ENCODE measurements at regions not wholly inside any gene's neighbourhood (a gene's known extent, or its start where the extent isn't known, plus 50 kb on each side); places are given as distances from the start of the nearest gene placed in this dataset.
"Not testable (repeated sequence)": the region's sequence is repeated elsewhere in the genome, so short reads cannot be mapped to it uniquely, and the experiment has no call there.

DNA sequence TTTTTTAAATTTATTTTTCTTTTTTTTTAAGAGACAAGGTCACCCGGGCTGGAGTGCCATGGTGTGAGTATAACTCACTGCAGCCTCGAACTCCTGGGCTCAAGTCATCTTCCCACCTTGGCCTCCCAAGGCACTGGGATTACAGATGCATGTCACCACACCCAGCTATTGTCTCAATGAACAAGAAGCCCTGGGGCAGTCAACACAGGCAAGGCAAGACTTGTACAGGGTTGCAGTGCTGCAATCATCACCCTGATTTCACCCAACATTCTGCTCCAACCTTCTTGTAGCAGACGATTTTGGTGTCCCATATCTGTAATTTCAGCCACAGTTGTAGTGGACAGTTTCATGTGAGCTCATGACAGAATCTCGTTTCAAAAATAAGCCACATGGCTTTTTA, 205.8 kb upstream of the KIF2A start:
- H3K27ac ChIP-seq (ENCODE audit: low read depth, low read length) = no peak overlapping the region
- H3K9me3 ChIP-seq (ENCODE audit: control insufficient read depth, insufficient read depth, low read length) = no peaks in the 10 kb centered on the region
- H3K4me1 ChIP-seq (ENCODE audit: control insufficient read depth, low read length) = no peaks in the 10 kb centered on the region
- no peaks in the 10 kb centered on the region for H4K20me1 ChIP-seq (ENCODE audit: control insufficient read depth, insufficient read depth, low read depth, low read length)
- no peak overlapping the region for H3K4me2 ChIP-seq (ENCODE audit: low read length)
- H3K36me3 ChIP-seq (ENCODE audit: control insufficient read depth, low read length) = no peaks in the 10 kb centered on the region
- no peak for TF ChIP-seq EZH2phosphoT487 (IDR thresholded peaks at IDR 0.05; ENCODE audit: borderline replicate concordance, low read length)
- TF ChIP-seq, protein P1, sequence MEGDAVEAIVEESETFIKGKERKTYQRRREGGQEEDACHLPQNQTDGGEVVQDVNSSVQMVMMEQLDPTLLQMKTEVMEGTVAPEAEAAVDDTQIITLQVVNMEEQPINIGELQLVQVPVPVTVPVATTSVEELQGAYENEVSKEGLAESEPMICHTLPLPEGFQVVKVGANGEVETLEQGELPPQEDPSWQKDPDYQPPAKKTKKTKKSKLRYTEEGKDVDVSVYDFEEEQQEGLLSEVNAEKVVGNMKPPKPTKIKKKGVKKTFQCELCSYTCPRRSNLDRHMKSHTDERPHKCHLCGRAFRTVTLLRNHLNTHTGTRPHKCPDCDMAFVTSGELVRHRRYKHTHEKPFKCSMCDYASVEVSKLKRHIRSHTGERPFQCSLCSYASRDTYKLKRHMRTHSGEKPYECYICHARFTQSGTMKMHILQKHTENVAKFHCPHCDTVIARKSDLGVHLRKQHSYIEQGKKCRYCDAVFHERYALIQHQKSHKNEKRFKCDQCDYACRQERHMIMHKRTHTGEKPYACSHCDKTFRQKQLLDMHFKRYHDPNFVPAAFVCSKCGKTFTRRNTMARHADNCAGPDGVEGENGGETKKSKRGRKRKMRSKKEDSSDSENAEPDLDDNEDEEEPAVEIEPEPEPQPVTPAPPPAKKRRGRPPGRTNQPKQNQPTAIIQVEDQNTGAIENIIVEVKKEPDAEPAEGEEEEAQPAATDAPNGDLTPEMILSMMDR (IDR thresholded peaks at IDR 0.05; ENCODE audit: low read depth, low read length, poor library complexity, severe bottlenecking) = no peak
- no peaks in the 10 kb centered on the region for H3K27me3 ChIP-seq (ENCODE audit: control insufficient read depth, low read length)
- H3K79me2 ChIP-seq (ENCODE audit: control insufficient read depth, low read length) = no peaks in the 10 kb centered on the region
- no peaks in the 10 kb centered on the region for H3F3A ChIP-seq (ENCODE audit: control insufficient read depth, insufficient read depth)
- no peaks in the 10 kb centered on the region for H3K9me2 ChIP-seq (replicated peaks; ENCODE audit: control insufficient read depth, low read length)
- no peak overlapping the region for H3K4me3 ChIP-seq (ENCODE audit: low read length)

DNA sequence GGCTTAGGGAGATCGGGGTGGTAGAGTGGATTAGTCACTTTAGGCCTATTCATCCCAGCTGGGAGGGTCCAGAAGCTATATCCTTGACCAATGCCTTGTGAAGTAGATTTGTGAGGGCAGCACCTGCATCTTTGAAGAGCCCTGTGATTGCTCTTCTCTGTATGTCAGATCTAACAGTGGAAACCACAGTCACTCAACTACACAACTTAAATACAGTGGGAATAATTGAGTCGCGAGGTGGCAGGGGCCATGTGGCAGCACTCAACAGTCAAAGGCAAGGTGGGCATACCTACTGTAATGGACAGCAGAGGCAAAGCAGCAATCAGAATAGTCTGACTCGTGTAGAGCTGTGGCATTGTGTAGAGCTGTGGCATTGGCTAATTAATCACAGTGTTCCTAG, 202.1 kb upstream of the KIF2A start:
- H3K4me1 ChIP-seq (ENCODE audit: control insufficient read depth, low read length); H3K36me3 ChIP-seq (ENCODE audit: control insufficient read depth, low read length); H3K4me2 ChIP-seq (ENCODE audit: low read length); H4K20me1 ChIP-seq (ENCODE audit: control insufficient read depth, insufficient read depth, low read depth, low read length); H3K79me2 ChIP-seq (ENCODE audit: control insufficient read depth, low read length); H3K9me3 ChIP-seq (ENCODE audit: control insufficient read depth, insufficient read depth, low read length); H3K4me3 ChIP-seq (ENCODE audit: low read length); H3K9me2 ChIP-seq (replicated peaks; ENCODE audit: control insufficient read depth, low read length); H3F3A ChIP-seq (ENCODE audit: control insufficient read depth, insufficient read depth); H3K27me3 ChIP-seq (ENCODE audit: control insufficient read depth, low read length); H3K27ac ChIP-seq (ENCODE audit: low read depth, low read length): not testable (repeated sequence)

DNA sequence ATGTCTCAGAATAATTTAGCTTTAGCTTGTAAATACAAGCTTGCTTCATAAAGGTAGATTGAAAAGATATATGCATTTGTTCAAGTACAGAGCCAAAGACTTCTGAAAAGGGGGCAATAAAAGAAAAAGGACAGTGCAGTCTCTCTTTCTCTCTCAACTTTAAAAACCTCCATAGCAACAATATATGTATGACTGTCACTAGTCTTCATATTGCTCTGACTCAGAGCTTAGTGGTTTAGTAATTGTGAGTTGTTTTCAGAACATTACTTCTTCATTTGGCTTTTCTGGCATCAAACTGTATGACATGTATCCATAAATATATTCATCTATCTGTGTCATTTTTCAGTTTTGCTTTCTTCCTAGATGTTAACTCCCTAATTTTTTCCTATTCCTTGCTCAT, 194.6 kb upstream of the KIF2A start:
- TF ChIP-seq, protein P1 (IDR thresholded peaks at IDR 0.05; ENCODE audit: low read depth, low read length, poor library complexity, severe bottlenecking) = no peak
- no peak for TF ChIP-seq EZH2phosphoT487 (IDR thresholded peaks at IDR 0.05; ENCODE audit: borderline replicate concordance, low read length)
- Histone ChIP-seq H3K9me2 (replicated peaks; ENCODE audit: control insufficient read depth, low read length) (no peaks in the 10 kb centered on the region), H3K9me3 (ENCODE audit: control insufficient read depth, insufficient read depth, low read length) (no peaks in the 10 kb centered on the region), H3K4me1 (ENCODE audit: control insufficient read depth, low read length) (no peaks in the 10 kb centered on the region), H3K4me3 (ENCODE audit: low read length) (no peak overlapping the region), H3K79me2 (ENCODE audit: control insufficient read depth, low read length) (no peaks in the 10 kb centered on the region), H3K36me3 (ENCODE audit: control insufficient read depth, low read length) (no peaks in the 10 kb centered on the region), H3K27ac (ENCODE audit: low read depth, low read length) (no peak overlapping the region), H3K4me2 (ENCODE audit: low read length) (no peak overlapping the region), H3K27me3 (ENCODE audit: control insufficient read depth, low read length) (no peaks in the 10 kb centered on the region), H3F3A (ENCODE audit: control insufficient read depth, insufficient read depth) (no peaks in the 10 kb centered on the region), H4K20me1 (ENCODE audit: control insufficient read depth, insufficient read depth, low read depth, low read length) (no peaks in the 10 kb centered on the region)

DNA sequence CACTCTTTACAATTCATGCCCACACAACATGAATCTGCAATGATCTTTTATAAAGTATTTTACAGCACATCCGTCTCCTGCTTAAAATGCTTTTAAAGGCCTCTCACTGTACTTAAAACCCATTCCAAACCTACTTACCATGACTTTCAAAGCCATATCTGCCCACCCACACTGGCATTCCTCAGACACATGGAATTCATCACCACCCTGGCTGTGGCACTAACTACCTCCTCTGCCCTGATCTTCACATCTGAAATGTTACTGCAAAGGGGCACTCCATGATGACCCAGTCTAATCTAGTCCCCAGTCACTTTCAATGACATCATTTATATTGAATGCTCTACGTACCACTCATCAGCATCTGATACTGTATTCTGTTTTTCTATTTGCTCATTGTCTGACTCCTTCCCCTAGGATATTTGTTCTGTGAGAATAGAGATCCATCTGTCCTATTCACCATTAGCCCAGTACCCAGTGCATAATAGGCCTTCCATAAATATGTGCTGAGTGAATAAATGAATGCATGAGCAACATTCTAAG, 193.2 kb upstream of the KIF2A start:
- H3F3A ChIP-seq (ENCODE audit: control insufficient read depth, insufficient read depth) = no peaks in the 10 kb centered on the region
- no peaks in the 10 kb centered on the region for H3K9me3 ChIP-seq (ENCODE audit: control insufficient read depth, insufficient read depth, low read length)
- TF ChIP-seq EZH2phosphoT487 (IDR thresholded peaks at IDR 0.05; ENCODE audit: borderline replicate concordance, low read length) = no peak
- TF ChIP-seq, protein P1 (IDR thresholded peaks at IDR 0.05; ENCODE audit: low read depth, low read length, poor library complexity, severe bottlenecking) = no peak
- no peaks in the 10 kb centered on the region for H3K4me1 ChIP-seq (ENCODE audit: control insufficient read depth, low read length)
- H3K4me3 ChIP-seq (ENCODE audit: low read length) = no peak overlapping the region
- H3K27ac ChIP-seq (ENCODE audit: low read depth, low read length) = no peak overlapping the region
- no peaks in the 10 kb centered on the region for H3K36me3 ChIP-seq (ENCODE audit: control insufficient read depth, low read length)
- H4K20me1 ChIP-seq (ENCODE audit: control insufficient read depth, insufficient read depth, low read depth, low read length) = no peaks in the 10 kb centered on the region
- no peaks in the 10 kb centered on the region for H3K27me3 ChIP-seq (ENCODE audit: control insufficient read depth, low read length)
- no peak overlapping the region for H3K4me2 ChIP-seq (ENCODE audit: low read length)
- no peaks in the 10 kb centered on the region for H3K79me2 ChIP-seq (ENCODE audit: control insufficient read depth, low read length)
- H3K9me2 ChIP-seq (replicated peaks; ENCODE audit: control insufficient read depth, low read length) = no peaks in the 10 kb centered on the region

Measured in DOHH2 (cell line).